Fibroblast of pulmonary artery (primary cell): ENCODE measurements at regions not wholly inside any gene's neighbourhood (a gene's known extent, or its start where the extent isn't known, plus 50 kb on each side); places are given as distances from the start of the nearest gene placed in this dataset.
A peak's percentile ranks its signal among the peaks of the same experiment; 100 is the strongest.

Experiments
- DNase-seq: peaks from one replicate; pipeline ENCODE4 v3.0.0-alpha.2; 2010; ENCODE audit warnings: low read depth
- H3K4me3 ChIP-seq: replicated peaks from 2 replicates; pipeline ENCODE4 v1.5.1; 2011; ENCODE audit warnings: low read depth, mild to moderate bottlenecking, control low read depth, low read length, moderate library complexity
- TF ChIP-seq, protein P1 (sequence below): IDR thresholded peaks from 2 replicates; pipeline ENCODE4 v1.5.1; 2011; ENCODE audit warnings: mild to moderate bottlenecking, control low read depth, low read length, inconsistent platforms; ENCODE audit errors: missing control alignments

DNA sequence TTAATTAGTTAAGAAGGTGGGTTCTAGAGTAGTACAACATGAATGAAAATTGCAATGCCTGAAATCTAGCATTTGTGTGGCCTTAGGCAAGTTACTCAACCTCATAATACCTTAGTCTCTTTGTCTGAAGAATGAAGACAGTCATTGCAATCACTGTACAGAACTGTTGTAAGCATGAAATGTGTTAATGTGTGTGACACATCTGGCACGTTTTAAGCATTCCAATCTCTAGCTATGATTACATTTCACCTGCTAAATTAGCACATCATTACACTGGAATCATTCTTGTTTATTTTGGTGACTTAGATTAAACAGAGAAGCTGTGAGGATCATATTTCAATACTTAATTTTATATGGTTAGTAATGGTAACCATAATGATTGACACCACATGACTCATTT lies 629.7 kb upstream of the KIF2B start:
- DNase-seq, result no peak
- H3K4me3 ChIP-seq, result no peak overlapping the region
- TF ChIP-seq, protein P1, sequence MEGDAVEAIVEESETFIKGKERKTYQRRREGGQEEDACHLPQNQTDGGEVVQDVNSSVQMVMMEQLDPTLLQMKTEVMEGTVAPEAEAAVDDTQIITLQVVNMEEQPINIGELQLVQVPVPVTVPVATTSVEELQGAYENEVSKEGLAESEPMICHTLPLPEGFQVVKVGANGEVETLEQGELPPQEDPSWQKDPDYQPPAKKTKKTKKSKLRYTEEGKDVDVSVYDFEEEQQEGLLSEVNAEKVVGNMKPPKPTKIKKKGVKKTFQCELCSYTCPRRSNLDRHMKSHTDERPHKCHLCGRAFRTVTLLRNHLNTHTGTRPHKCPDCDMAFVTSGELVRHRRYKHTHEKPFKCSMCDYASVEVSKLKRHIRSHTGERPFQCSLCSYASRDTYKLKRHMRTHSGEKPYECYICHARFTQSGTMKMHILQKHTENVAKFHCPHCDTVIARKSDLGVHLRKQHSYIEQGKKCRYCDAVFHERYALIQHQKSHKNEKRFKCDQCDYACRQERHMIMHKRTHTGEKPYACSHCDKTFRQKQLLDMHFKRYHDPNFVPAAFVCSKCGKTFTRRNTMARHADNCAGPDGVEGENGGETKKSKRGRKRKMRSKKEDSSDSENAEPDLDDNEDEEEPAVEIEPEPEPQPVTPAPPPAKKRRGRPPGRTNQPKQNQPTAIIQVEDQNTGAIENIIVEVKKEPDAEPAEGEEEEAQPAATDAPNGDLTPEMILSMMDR, result no peak

DNA sequence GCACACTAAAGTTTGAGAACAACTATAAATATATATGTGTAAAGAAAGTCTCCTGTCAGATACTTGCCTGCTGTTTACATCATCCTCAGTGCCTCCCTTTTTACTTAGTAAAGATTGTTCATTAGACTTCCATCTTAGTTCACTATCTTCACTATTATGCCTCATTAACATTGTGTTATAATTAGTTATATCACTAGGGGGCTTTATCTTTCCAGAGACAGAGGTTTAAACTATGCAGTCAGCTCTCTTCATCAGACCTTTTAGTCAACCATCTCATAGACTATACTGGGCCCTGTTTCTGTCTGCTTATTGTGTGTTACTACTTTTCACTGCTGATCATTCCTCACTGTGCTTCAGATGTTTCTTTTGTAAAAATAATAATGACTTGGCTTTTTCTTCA lies 630.8 kb upstream of the KIF2B start:
- H3K4me3 ChIP-seq, result no peak overlapping the region
- TF ChIP-seq, protein P1, result no peak
- DNase-seq, result no peak

DNA sequence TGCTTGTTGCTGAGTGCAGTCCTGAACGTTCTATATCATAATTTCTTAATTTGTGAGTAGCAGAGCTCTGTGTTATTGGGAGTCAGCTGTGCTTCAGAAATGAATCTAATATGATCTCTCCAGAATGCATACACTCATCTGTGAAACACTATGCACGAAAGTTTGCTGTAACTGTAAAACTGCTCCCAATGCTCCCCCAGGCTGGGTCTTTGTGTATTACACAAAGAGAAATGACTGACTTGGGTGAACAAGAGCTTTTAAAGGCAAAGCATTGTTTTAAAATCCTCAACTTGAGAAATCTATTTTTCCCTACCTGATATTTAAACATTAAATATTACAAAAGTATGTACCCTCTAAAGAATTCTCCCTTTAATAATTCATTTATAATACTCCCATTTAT lies 636.7 kb upstream of the KIF2B start:
- no peak for DNase-seq
- H3K4me3 ChIP-seq, result no peak overlapping the region

DNA sequence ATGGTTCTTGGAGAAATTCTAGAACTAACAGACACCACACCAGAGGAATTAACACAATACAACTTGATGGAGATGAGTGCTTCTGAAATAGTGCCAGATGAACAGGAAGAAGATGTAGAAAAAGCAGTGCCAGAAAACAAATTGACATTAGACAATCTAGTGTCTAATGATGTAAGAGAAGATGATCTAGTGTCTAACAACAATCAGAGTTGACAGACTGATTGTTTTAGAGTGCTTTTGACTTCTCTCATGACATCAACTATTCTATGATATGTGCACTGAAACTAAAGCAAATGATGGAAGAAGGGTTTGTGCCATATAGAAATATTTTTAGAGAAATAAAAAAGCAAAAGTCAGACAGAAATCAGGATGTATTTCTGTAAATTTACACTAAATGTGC lies 646.1 kb upstream of the KIF2B start:
- no peak for DNase-seq
- H3K4me3 ChIP-seq, result no peak overlapping the region
- TF ChIP-seq, protein P1, result no peak

More for the DNA sequence above, 636.7 kb upstream of the KIF2B start:
- TF ChIP-seq, protein P1, result no peak

DNA sequence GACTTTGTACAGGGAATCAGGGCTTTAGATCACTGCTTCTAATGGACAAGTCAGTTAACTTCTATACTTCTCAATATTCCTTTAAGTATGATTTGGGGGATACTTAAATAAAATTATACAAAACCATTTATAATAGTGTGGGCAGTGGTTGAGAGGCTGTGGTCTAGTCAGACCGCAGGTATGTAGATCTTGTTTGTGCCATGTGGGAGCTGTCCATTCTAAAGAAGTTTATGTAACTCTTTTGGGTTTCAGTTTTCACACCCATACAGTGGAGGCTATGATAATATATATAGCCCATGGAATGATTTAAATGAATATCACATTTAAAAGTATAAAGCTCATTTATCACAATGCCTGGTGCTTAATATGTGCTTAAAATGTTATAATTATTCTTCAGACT lies 654.3 kb upstream of the KIF2B start:
- no peak for DNase-seq
- no peak overlapping the region for H3K4me3 ChIP-seq
- TF ChIP-seq, protein P1, result no peak

DNA sequence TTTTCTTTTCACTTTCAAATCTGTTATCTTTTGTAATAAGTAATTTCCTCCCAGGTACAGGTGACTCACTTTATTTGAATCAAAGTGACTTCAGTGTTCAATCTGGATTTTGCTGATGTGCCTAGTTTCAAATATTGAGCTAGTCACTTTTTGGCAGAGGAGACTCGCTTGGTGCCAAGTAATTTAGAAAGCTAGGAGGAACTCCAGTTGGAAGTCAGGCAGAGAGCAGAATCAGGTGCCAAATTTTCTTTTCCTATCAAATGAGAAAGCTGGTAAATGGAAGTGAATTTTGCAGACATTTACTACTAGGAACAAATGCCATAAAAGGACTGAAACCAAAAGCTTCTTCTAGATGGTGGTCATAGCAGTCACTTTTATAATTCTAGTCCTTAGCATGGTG lies 656.0 kb upstream of the KIF2B start:
- TF ChIP-seq, protein P1, result no peak
- no peak for DNase-seq
- no peak overlapping the region for H3K4me3 ChIP-seq

DNA sequence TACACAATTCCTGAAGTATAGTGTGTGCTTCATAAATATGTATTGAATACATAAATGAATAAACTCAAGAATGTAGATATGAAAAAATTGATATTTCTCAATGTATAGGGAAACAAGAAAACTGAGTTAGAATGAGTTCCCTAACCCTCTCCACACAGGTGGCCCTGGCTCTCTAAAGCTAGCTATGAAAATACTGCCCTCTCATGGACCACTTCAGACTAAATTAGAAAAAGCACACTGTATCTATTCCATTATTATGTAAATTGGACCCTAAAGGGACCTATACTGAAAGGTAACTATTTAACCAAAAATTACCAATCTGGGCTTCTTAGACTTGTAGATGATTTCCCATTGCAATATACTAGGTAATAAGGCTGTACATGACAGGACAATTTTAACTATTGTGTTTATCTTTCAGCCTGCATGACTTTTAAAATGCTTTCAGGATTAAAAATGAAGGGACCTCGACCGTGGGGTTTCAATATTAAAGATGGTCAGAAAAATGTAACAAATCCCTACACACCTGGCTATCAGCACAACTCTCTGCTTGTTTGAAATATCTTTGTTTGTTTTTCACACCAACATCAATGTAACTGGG lies 672.5 kb upstream of the KIF2B start:
- DNase-seq, result peak; percentile 3
- TF ChIP-seq, protein P1, result peak; percentile 6
- H3K4me3 ChIP-seq, result no peak overlapping the region
